HG02642 (cell line): ENCODE measurements at regions not wholly inside any gene's neighbourhood (a gene's known extent, or its start where the extent isn't known, plus 50 kb on each side); places are given as distances from the start of the nearest gene placed in this dataset.
"Not testable (repeated sequence)": the region's sequence is repeated elsewhere in the genome, so short reads cannot be mapped to it uniquely, and the experiment has no call there.

ENCODE experiments used
- ATAC-seq: cut with Tn5 transposase; IDR thresholded peaks from one replicate; pipeline ENCODE4 v1.9.1; 2021; ENCODE audit warnings: mild to moderate bottlenecking; ENCODE audit not compliant: unreplicated experiment, poor library complexity

DNA sequence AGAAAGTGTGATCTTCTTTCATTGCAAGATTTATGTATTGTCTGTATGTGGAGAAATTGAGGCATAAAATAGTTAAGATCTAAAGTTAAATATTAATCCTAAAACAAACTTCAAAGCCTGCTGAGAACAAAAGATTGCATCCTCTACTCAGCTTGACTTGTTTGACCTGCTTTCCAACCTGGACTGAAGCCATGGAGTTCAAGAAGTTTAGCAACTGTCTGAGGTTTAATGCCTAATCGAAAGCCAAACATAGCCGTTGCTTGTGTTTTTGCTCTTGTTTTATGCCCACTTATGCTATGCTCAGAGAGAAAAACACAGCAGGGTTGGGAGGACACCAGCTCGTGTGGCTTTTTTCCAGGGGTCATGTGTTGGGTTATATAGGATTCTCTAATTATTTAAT lies 135.6 kb downstream of the NUFIP1 start:
- no peak for ATAC-seq

DNA sequence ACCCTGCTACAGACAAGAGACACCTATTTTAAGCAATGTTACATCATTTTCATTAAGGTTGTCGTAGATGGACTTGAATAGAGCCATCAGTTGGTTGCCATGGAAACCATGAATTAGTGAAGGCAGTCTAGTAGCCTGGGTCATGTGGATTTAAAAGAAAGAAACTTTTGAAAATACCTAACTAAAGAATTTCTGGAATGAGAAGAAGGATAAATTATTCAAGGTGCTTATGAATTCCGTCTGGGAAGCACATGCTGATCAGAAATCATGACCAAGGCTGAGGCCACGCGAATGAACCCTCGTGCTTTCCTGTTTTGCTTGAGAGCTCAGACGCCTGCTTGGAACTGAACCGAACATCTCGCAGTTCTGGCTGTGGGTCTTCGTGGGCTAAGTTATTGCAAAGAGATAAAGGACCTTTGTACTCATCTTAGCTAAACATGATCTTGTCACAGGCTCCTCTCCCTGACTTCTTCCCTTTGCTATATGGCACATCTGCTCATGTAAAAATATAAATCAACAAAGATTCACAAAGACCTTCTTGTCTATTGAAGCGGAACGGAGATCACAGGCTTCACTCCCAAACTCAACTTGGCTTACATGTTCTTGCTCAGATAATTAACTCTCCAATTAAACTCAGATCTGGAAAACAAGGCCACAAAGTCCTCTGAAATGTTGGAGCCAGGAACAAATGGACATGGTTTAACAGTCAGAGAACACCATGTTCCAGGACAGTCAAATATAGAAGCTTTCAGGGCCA lies 140.2 kb downstream of the NUFIP1 start:
- ATAC-seq: no peak

DNA sequence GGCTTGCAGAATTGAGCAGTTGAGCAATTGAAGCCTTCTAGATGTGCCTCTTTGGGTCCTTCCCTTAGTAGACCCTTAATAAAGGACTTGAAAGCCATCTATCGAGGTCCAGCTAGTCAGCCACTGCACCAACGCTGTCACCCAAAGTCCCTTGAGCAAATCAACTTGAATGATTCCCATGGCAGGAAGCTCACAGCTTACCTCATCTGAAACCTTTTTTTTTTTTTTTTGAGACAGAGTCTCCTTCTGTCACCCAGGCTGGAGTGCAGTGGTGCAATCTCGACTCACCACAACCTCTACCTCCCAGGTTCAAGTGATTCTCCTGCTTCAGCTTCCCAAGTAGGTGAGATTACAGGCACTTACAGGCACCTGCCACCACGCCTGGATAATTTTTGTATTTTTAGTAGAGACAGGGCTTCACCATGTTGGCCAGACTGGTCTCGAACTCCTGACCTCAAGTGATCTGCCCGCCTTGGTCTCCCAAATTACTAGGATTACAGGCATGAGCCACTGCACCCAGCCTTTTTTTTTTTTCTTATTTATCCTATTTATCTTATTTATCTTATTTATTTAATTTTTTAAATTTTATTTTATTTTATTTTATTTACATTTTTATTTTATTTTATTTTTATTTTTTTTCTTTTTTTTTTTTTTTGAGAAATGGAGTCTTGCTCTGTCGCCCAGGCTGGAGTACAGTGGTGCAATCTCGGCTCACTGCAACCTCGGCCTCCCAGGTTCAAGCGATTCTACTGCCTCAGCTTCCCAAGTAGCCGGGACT lies 143.8 kb downstream of the NUFIP1 start:
- not testable (repeated sequence) for ATAC-seq

DNA sequence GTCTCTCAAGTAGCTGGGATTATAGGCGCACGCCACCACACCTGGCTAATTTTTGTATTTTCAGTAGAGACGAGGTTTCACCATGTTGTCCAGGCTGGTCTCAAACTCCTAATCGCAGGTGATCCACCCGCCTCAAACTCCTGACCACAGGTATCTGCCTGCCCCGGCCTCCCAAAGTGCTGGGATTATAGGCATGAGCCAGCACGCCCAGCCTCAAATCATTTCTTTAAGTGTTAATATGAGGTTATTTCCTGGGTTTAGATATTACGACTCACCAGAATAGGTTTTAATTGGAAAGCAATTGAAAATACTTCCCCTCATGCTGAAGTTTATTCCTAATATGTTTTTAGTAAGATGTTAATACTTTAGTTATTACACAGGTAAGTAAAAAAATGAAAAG lies 144.5 kb downstream of the NUFIP1 start:
- ATAC-seq: no peak

DNA sequence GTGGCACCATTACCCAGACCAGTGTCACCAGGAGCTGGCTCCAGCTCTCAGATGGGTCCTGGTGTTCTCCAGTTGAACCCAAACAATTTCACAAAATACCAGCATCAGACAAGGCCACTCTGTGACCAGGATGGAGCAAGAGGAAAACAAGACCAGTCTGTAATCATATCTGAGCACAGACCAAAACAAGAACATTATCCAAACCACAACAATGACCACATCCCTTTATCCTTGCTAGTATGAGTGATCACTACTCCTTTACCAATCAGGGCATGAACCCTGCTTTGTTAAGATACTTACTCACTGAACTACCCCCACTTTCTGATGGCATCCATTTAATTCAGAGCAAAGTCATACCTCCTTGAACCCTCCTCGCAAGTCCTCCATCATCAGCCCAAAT lies 145.9 kb downstream of the NUFIP1 start:
- no peak for ATAC-seq

DNA sequence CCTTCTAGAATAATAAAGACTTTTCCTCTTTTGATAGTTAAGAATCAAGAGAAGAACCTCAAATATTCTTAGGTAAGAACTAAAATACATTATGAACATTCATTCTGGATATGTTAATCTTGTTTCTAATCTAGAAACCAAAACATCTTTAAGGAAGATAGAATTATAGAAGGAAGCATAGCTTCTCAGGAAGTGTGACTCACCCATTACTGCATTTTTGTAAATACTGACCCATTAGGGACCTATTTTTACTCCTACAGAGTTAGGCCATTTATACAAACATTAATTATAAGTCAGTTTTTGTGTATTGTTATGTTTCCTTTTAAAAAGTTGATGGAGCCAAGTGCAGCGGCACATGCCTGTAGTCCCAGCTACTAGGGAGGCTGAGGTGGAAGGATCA lies 147.1 kb downstream of the NUFIP1 start:
- no peak for ATAC-seq

DNA sequence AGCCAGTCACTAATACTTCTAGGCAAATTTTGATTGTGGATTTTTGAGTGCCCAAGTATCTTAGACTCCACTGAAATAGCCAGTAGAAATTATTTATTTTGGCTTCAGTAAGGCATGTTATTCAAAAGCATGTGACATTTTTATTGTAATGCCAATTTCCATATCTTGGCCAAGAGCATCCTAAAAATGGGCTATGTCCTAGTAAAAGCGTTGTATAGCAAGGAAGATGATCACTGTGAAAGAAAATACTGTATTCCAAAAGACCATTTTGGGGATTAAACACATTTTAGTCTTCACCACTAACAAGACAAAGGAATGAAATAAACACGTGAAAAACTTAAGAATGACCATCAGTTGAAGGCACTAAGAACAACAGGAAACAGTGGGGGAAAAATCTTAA lies 149.1 kb downstream of the NUFIP1 start:
- no peak for ATAC-seq

DNA sequence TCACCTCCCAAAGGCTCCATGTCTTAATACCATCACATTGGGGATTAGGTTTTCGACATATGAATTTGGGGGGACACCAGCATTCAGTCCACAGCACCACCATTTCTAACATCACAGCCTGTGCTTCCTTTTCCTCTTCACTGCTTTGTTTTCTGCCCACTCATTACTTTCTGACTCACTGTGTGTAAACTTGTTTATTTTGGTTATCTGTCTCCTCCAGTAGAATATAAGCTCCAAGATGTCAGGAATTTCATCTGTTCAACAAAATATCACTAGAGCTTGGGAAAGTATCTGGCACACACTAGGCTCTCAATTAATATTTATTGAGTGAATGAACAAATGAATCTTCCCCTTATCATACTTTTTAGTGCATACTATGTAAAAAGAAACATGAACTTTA lies 152.0 kb downstream of the NUFIP1 start:
- ATAC-seq: no peak

DNA sequence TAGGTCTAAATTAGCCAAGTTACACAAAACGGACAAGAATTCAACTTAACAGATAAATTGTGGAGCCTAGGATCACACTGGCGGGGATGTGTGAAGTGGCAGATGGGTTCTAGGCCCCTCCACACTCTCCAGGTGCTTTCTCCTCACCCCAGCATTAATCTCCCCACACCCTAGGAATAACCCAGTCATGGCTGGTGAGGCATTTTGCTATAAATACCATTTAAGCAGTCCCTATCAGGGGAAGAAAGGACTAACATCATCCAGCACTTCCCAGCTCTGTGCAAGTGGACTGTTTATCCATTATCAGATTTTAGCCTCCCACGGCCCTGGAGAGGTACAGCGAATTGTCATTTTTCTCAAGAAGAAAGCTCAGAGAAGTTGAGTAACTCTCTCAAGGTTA lies 154.9 kb downstream of the NUFIP1 start:
- no peak for ATAC-seq

DNA sequence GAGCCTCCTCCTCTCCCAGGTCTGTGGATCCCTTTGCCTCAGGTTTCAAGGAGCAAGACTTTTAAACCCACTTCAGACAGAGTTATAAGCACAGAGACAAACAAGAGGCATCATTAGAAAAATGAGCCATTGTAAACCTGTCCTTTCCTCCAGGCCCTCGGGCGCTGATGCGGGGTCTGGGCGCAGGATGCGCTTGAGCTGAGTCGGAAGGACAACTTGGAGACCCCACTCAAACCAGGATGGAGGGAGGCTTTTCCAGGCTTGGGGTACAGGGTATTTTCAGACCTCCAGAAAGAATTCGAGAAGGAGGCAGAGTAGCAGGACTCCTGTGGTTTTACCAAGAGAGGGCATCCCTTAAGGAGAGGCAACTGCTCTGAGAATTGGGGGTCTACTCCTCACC lies 155.6 kb downstream of the NUFIP1 start:
- ATAC-seq: no peak

DNA sequence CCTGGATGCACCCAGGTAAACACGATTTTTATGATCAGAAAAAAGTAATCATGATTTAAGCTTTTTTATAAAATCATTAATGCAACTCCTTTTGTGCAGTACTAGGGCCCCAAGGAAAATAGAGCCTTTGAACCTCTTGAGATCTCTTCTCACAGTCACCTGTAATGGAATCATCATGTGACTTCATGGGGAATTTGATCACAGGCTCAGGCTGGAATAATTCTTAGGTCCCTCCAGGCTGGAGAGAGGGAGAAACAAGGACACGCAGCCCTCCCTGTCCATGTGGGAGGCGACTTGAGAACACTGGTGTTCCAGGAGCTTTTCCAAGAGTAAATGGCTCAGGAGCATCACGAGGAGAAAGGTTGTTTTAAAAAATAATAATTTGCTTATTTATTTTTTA lies 156.1 kb downstream of the NUFIP1 start:
- no peak for ATAC-seq

DNA sequence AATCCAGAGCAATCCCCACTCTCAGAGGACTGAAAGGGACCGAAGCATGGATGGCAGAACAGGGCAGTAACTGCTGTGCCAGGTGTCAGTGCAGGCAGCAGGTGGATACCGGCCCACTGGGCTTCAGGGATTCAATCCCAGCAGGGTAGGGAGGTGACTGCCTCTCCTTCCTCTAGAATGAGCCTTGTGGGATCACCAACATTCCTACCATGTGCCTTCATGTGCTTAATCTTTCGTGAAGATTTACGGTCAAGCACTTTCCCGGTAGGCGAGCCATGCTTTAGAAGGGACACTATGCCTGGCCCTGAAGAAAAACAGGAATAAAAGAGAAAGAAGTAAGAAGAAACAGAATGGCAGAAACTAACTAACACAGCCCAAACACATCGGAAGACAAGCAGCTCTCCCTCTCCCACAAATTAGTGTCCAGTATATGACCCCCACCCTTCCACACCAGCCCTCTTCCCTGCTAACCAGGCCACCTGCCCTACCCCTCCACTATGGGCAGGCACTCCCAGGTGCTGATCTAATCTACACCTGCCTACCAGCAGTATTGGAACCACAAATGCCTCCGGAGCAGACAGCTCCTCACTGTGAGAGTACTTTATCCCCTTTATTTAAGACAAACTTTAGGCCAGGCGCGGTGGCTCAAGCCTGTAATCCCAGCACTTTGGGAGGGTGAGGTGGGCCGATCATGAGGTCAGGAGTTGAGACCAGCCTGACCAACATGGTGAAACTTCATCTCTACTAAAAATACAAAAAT lies 162.5 kb downstream of the NUFIP1 start:
- ATAC-seq: no peak

DNA sequence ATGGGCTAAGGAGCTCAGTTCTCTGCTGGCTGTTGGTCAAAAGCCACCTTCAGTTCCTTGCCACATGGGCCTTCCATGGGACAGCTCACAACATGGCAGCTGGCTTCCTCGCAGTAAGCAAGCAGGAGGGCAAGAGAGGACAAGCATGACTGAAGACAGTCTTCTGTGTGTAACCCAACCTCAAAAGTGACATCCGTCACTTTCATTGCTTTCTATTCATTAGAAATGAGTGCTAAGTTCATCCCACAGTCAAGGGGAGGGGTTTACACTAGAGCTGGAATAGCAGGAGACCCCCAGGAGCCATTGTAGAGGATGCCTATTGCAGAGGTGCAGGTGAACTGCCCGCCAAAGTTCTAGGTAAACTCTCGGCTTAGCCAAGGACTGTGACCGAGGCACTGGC lies 163.3 kb downstream of the NUFIP1 start:
- ATAC-seq: no peak

DNA sequence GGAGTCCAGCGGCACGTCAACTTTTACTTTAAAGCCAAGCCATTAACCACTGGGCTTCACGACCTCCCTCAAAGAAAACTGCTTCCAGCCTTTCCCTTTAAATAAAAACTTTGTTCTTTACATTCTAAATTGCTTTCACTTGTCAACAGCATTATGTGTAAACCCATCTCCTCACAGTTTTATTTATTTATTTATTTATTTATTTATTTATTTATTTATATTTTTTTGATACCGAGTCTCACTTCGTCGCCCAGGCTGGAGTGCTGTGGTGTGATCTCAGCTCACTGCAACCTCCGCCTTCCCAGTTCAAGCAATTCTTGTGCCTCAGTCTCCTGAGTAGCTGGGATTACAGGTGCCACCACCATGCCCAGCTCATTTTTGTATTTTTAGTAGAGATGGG lies 165.7 kb downstream of the NUFIP1 start:
- ATAC-seq: not testable (repeated sequence)

DNA sequence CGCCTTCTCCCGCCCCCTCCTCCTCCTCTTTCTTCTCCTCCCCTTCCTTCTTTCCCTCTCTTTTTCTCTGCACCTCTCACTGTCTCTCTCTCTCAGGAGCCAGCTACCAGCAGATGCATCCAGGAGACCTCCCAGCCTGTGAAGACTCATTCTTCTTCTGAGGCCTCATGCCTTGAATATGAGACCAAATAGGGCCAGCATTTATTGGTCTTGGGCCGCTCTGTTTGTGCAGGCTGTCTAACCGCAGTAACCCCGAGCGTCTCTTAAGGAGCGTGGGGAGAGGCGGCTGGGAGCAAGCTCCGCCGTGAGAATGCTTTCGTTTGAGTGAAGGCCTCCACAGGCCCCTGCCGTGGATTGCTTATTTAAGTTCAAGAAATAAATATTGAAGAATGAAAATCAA lies 167.0 kb downstream of the NUFIP1 start:
- ATAC-seq: no peak

DNA sequence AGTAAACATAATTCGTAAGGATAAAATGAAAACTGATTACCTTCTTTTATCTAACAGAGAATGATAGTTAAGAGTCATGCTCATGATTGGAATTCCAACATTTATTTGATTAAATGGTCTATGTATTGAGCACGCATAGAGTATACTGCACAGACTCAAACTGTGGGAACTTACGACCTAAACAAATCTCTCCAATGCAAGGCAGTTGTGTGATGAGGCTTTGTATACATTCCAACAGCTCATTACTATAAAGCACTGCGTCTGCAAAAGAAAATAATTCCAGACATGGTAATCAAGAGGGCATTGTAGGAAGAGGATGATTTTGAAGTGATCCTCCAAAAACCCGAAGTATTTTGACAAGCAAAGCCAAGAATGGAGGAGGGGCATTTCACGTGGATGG lies 169.5 kb downstream of the NUFIP1 start:
- no peak for ATAC-seq

DNA sequence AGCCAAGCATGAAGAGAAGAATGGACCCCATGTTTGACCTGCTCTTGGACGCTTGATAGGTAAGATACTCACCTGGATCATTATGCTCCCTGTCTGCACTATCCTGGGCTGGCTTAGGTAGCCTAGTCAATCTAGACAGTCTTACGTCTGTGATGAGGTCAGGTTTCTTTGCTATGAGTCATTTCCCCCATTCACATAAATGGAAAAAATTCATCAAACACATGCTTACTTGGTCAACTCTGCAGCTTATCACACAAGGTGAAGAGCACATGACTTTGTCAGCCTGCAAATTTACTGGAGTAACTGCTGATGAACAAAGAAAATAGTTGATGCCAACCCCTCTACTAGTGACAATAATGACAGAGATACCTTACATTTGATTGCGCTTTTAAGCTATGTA lies 170.0 kb downstream of the NUFIP1 start:
- ATAC-seq: no peak

DNA sequence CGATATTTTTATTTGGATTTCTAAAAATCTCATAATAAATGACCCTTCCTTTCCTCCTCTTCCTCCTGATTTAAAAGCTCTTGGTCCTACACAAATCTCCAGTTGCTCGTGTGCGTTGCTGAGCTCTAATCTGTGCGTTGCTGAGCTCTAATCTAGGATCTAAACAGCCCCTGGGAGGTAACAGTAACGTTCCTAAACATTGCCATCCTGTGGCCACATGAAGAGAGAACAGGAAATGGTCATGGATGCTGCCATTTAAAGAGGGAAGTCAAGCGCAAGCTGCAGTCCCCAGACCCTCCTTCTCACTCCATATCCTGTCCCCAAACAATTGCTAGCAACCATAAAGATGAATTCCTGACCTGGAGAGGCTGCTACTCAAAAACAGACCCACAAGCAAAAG lies 170.8 kb downstream of the NUFIP1 start:
- ATAC-seq: no peak

DNA sequence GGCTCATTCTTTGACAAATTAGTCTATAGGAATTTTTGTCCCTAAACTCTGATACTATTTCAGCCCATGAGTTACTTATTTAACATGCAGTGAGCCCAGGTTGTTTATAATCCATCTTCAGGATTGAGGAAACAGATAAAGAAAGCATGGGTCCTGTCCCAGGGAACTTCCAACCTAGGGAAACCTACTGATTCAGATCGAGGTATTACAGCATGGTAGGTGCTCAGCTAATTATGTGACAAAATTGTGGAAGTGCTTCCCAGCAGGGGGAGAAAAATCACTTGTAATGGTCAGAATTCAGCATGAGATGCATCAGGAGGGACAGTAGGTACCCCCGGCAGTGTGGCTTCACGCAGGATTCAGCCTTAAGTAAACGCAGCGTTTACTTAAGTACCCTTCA lies 171.3 kb downstream of the NUFIP1 start:
- no peak for ATAC-seq

DNA sequence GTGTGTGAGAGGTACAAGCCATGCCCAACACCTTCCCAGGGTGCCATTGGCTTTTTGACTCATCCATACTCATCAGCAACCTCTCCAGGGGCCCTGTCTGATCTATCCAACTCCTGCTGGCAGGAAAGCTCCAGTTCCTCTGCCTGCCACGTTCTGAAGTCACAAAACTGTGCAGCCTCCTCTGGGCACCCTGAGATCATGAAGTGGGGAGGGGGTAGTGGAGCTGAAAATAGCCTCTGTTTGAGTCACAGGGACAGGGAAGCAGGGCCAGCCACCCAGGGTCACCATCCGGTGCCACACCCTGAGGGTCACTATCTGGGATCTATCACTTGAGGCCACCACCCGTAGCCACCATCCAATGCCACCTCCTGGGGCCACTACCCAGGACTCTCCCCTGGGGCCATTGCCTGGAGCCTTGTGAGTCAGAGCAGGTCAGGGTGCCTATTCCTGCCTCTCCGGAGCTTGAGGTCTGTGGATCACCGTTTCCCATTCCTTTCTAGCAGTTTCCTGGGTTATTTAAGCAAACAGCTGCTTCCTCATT lies 172.1 kb downstream of the NUFIP1 start:
- no peak for ATAC-seq

DNA sequence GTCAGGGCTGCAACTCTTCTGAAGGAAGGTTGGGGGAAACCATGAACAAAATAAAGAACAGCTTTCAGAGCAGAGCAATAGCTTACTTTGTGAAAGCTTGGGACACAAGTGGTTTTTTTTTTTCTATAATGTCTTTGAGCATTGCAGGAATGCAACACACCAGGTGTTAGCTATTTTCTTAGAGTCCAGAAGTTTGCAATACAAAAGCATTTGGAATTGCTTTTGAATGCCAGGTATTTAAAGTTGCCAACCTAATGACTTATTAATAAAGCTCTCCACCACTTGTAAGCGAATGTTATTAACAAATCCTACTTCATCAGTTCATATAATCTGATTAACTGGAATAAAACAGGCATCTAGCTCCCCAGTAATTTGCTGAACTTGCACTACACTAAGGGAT lies 172.6 kb downstream of the NUFIP1 start:
- ATAC-seq: no peak
